Keratinocyte (primary cell): ENCODE measurements at regions not wholly inside any gene's neighbourhood (a gene's known extent, or its start where the extent isn't known, plus 50 kb on each side); places are given as distances from the start of the nearest gene placed in this dataset.

Experiments used
- EZH2 ChIP-seq: IDR thresholded peaks from one replicate; pipeline ENCODE4 v1.6.1; 2012; ENCODE audit warnings: inconsistent platforms, mild to moderate bottlenecking, low read length, moderate library complexity
- TF ChIP-seq, protein P1 (sequence below), 3 experiments: IDR thresholded peaks in 1 of 3; conservative IDR thresholded peaks in 1 of 3; optimal IDR thresholded peaks in 1 of 3; 2 replicates in 2 of 3; 3 replicates in 1 of 3; pipeline versions ENCODE3 to v1.5.1; 2011; ENCODE audit warnings: low read length in 3 of 3, mild to moderate bottlenecking in 3 of 3, moderate library complexity in 2 of 3, control low read depth in 1 of 3, inconsistent platforms in 1 of 3; ENCODE audit not compliant: insufficient read depth in 2 of 3; ENCODE audit errors: extremely low read depth in 1 of 3

DNA sequence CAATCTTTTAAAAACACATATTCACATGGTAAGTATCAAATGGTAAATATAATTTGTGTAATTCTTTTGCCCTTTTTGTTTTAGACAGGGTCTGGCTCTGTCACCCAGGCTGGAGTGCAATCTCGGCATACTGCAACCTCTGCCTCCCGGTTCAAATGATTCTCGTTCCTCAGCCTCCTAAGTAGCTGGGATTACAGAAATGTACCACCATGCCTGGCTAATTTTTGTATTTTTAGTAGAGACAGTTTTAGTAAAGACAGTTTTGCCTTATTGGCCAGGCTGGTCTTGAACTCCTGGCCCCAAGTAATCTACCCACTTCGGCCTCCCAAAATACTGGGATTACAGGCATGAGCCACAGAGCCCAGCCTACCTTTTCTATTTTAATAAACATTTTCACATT, 182.2 kb downstream of the MYCN start:
- TF ChIP-seq, protein P1, sequence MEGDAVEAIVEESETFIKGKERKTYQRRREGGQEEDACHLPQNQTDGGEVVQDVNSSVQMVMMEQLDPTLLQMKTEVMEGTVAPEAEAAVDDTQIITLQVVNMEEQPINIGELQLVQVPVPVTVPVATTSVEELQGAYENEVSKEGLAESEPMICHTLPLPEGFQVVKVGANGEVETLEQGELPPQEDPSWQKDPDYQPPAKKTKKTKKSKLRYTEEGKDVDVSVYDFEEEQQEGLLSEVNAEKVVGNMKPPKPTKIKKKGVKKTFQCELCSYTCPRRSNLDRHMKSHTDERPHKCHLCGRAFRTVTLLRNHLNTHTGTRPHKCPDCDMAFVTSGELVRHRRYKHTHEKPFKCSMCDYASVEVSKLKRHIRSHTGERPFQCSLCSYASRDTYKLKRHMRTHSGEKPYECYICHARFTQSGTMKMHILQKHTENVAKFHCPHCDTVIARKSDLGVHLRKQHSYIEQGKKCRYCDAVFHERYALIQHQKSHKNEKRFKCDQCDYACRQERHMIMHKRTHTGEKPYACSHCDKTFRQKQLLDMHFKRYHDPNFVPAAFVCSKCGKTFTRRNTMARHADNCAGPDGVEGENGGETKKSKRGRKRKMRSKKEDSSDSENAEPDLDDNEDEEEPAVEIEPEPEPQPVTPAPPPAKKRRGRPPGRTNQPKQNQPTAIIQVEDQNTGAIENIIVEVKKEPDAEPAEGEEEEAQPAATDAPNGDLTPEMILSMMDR (optimal IDR thresholded peaks at IDR 0.05 in 1 of 3, IDR thresholded peaks at IDR 0.05 in 1 of 3, conservative IDR thresholded peaks at IDR 0.05 in 1 of 3; ENCODE audit: extremely low read depth in 1 of 3, insufficient read depth in 2 of 3, low read length in 3 of 3), result no peak
- TF ChIP-seq EZH2, result no peak
